Mesenteric fat pad (tissue), 1 donor: ENCODE measurements at regions not wholly inside any gene's neighbourhood (a gene's known extent, or its start where the extent isn't known, plus 50 kb on each side); places are given as distances from the start of the nearest gene placed in this dataset.

Experiments used
- DNase-seq: peaks from one replicate; pipeline ENCODE4 v3.0.0-alpha.2; 2020; ENCODE audit warnings: low spot score
- donor health status: DM: yes; HTN: yes; CAD: no.

DNA sequence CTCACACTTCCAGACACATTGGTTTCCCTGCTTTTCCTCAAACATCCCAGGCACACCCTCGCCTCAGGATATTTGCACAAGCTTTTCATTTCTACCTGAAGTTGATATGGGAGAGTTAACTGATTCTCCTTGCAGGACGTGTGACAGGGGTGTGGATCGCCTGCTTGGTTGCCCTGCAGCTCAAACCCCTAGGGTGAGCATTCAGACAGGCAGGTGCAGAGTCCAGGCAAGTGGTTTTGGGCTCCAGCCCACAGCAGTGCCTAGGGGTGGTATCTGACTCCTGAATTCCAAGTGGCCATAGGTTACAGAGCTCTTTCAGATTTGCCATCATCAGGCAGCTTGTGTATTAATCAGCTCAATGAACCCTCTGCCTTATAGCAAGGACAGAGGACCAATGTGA lies 1104.2 kb upstream of the IGFBP7 start:
- no peak for DNase-seq

DNA sequence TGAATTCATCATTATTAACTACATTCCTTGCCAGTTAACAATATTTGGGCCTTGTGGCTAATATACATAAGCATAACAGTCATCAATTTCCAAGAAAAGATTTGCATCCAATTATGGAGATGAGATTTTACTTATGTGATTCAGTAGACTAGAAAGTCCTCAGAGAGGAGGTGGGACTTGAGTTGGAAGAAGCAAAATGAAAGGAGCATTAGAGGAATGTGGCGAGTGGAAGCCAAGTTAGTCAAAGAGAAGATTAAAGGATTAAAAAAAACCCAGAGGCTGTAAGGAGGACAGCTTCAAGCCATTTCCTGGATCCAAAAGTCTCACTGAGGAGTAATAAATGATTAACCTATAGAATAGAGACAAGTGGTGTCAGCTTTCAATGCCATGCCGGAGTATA lies 1099.4 kb upstream of the IGFBP7 start:
- DNase-seq, result no peak

- DNase-seq, result no peak
Measured at GRCh38 chr4:58209001-58209400, 1098.8 kb upstream of the IGFBP7 start.

DNA sequence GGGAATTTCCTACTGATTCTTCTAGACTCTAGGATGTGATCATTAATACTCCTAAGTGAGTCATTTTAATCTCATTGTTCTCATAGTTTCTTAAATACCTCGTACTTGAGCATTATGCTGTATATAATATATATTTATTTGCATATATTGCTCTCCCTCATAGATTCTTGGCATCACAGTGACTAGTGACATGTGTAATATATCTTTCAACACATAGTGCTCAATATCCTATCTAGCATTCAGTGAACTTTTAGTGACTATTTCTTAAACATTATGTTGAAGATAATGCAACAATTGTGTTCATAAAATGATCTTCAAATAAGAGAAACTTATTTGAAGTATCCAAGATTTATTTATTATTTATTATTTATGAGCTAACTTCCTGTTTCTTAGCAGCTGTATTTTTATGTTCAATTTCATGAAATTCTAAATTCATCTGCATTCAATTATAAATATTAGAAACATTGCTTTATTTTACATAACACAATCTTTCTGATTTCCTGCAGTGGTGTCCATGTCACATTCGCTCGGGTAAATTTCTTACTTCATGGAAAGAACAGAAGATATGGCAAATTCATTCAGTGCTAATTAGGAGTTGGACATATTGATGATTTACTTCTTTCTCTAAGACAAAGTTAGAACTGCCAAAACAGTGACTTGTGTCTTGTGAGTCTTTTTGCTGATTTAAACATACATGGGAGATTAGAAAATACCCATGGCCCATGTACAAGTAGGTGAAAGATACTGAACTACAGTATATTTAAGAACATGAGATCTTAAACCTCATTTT lies 1095.5 kb upstream of the IGFBP7 start:
- no peak for DNase-seq

- DNase-seq, result no peak
Measured at GRCh38 chr4:58192217-58192616, 1082.0 kb upstream of the IGFBP7 start.

DNA sequence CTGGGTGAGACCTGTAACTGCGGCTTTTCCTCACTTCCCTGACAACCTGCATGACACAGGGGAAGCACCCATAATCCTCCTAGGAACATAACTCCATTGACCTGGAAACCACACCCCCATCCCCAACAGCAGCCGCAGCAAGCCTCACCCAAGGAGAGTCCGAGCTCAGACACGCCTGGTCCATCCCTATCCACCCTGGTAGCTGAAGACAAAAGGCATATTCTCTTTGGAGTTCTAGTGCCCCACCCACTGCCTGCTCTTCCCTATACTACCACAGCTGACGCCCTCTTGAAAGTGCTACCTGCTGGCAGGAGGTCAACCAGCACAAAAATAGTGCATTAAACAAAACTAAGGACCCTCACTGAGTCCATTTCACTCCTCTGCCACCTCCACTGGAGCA lies 1080.9 kb upstream of the IGFBP7 start:
- no peak for DNase-seq

DNA sequence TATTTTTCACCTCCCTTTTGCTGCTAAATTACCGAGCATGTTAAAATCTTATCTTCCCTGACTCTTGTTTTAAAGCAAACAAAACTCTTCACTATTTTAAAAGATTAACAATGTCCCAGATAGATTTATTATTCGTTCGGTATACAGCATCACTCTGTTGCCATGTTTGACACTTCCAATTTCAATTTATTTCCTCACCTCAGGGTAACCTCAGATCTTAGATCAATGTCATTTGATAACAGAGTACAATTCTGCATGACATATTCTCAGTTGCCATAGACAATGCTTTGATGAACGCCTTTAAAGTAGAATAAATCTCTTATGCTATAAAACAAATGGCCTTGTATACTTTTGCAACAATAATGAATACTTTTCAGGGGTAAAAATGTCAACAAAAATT lies 1078.1 kb upstream of the IGFBP7 start:
- no peak for DNase-seq

DNA sequence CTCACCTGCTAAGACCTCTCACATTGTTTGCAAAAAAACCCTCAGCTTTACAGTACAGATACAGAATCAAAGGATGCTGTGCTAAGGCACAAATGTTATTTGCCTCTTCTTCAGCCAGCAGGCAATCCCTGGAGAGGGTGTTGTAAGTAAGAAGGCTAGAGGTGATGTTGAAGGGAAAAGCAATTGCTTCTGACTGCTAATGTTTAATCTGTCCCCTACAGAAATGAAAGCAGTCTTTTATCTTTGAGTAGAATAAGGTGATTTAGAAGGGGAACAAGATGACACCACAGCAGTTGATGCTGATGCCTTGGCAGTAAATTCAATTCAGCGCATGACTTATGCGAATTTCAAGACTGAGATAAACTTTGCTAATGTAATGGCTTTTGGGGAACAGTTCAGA lies 1064.8 kb upstream of the IGFBP7 start:
- no peak for DNase-seq

GRCh38 chr4:58166490-58166889 lies 1056.3 kb upstream of the IGFBP7 start:
- no peak for DNase-seq

- no peak for DNase-seq
Measured at GRCh38 chr4:58163156-58163555, 1053.0 kb upstream of the IGFBP7 start.

DNA sequence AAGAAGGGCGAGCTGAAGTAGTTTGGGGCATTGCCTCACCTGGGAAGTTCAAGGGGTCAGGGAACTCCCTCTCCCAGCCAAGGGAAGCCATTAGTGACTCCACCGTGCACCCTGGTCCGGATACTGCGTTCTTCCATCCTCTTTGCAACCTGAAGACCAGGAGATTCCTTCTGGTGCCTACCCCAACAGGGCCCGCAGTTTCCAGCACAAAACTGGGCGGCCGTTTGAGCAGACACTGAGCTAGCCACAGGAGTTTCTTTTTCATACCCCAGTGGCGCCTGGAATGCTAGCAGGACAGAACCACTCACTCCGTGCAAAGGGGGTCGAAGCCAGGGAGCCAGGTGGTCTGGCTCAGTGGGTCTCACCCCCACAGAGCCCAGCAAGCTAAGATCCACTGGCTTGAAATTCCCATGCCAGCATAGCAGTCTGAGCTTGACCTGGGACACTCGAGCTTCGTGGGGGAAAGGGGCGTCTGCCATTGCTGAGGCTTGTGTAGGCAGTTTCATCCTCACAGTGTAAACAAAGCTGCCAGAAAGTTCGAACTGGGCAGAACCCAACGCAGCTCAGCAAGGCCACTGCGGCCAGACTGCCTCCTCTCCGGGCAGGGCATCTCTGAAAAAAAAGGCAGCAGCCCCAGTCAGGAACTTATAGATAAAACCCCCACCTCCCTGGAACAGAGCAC lies 1039.4 kb upstream of the IGFBP7 start:
- DNase-seq, result no peak

DNA sequence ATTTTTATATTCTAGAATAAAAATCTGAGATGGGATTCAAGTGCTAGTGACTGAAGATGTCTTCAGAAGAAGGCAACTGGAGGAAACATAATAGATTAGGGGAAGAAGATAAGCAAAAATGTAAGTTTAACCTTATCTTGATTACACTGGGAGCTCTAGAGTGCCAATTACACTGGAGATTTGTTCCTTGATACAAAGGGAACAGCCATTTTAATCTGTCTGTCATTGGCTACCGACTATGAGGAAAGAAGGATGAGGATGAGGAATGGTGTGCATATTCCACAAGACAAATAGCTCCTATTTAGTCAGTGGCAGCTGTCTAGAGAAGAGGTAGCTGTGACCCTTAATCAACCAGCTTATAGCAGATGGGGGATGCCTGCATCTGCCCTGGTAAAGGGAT lies 1034.5 kb upstream of the IGFBP7 start:
- no peak for DNase-seq

DNA sequence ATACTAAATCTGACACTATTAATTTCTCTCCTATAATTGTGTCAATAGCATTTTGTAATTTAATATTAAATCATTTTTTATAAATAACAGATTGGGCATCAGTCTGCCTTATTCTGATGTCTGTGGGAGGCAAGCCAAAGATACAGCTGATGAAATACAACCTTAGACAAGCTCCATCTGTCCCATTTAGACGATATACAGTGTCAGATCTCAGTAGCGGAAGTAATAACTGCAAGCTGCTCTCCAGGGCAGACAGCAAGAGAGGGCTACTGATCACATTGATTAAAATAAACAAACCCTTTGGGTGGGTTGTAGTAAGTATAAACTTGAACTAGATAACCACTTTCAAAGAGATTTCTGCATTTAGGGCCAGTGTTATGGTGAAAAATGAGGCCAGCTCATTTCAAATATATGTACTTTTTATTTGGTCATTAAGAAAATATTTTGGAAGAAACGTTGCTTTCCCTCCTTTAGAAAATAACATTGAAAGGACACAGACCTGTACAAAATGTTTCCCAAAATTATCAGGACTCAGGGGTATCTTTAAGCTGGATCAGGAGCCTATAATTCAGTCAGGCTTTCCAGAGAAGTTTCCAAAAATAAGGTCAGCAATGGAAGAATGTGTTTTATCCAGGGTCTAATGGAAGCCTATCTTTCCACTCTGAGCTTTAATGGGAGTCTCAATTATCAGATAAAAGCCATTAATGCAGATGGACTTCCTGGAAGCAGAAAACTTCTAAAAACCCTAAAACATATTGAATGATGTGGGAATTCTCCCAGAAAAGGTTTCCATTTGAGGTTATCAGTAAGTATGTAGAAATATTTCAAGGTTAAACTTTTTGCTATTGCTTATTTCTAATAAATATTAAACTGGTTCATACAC lies 1028.8 kb upstream of the IGFBP7 start:
- DNase-seq, result no peak

GRCh38 chr4:58136604-58137003 lies 1026.4 kb upstream of the IGFBP7 start:
- no peak for DNase-seq

- DNase-seq, result no peak
Measured at GRCh38 chr4:58127680-58128079, 1017.5 kb upstream of the IGFBP7 start.

- no peak for DNase-seq
Measured at GRCh38 chr4:58119298-58119697, 1009.1 kb upstream of the IGFBP7 start.

DNA sequence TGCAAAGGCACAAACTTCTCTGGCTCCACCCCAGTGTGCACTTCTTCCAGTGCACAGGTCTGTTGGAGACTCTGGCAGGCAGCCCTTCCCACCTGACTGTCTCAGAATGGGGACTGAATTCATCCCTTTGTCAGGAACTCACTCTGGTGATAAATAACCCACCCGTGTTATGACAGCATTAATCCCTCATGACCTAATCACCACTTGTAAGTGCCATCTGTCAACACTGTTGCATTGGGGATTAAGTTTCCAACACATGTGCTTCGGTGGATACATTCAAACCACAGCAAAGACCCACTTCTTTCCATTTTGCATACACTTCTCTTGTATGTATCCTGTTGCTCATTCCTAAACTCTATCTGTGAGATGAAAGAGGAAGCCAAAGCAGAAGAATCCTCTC lies 1002.9 kb upstream of the IGFBP7 start:
- no peak for DNase-seq

DNA sequence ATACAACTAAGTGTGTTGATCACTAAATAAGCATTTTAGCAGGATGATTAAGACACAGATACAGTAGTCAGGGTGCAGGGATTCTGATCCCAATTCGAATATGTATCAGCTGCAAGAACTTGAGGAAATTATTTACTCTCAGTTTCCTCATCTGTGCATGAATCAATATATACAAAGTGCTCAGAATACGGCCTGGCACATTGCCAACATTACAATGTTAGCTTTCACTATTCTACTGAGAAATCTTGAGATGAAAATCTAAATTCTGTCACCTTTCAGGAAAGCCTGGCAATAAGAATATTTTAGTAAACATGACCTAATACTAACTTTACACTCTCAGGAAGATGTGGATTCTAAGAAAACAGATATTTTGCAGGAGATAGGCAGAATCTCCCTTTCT lies 1001.6 kb upstream of the IGFBP7 start:
- no peak for DNase-seq

DNA sequence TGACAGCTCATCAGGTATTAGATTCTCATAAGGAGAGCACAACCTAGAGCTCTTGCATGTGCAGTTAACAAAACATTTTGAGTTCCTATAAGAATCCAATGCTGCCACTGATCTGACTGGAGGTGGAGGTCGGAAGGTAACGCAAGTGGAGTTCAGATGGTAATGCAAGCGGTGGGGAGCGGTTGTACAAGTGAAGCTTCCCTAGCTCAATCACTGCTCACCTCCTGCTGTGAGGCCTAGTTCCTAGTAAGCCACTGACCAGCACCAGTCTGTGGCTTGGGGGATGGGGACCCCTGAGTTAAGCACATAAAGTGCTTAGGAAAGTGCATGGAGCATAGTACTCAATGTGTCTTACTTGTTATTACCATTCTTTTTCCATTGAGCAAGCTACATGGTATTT lies 983.2 kb upstream of the IGFBP7 start:
- no peak for DNase-seq

DNA sequence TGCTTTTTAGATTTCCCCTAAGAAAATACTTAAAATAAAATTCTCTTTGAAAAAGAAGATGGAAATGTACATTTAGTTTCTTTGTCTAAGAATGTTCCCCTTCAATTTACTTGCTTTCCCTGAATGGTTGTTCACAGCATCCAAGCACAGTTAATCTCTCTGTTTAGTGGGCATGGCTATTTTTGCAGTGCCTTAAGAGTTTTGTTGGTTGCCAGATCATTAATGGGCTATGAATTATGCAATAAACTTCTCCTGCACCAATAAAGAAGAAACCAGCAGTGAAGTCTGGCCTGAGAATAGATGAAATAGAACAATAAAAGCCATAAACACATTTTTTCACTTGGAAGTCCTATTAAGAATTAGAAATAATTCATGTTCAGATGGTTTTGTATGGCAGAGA lies 980.4 kb upstream of the IGFBP7 start:
- no peak for DNase-seq

DNA sequence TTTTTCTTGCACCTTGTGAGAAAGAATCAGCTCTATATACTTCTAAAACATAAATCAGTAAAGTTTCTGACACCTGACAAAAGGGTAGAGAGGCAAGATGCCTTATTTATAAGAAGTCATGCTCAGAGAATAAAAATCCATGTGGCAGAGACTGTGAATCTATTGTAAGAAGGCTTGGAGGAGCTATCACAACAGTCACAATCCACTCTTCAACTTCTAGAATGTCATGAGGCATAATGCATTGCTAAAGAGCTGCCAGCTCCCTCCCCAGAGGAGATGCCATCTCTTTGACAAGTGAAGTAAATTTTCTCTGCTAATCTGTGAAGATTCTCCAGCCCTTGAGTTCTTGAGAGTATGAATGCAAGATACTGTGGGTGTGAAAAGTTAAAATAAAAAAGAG lies 971.2 kb upstream of the IGFBP7 start:
- no peak for DNase-seq

DNA sequence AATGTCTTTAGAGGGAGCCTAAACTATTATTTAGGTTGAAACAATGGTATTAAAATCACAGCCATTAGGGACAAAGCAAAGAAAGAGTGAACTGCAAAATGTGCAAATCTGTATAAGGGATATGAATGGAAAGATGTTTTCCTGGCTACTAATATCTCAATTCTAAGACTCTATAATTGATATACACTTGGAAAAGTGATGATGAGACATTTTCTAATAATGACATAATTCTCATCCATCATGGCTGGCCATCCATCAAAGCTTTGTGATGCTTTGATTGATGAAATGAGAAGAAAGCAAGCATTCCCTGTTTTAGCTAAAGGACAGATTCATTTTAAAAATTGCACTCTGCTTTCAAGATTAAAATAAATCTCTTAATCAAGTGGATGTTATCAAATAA lies 965.5 kb upstream of the IGFBP7 start:
- DNase-seq, result no peak
